ENCODE measurements at regions not wholly inside any gene's neighbourhood (a gene's known extent, or its start where the extent isn't known, plus 50 kb on each side); places are given as distances from the start of the nearest gene placed in this dataset.
A peak's percentile ranks its signal among the peaks of the same experiment; 100 is the strongest.

DNA sequence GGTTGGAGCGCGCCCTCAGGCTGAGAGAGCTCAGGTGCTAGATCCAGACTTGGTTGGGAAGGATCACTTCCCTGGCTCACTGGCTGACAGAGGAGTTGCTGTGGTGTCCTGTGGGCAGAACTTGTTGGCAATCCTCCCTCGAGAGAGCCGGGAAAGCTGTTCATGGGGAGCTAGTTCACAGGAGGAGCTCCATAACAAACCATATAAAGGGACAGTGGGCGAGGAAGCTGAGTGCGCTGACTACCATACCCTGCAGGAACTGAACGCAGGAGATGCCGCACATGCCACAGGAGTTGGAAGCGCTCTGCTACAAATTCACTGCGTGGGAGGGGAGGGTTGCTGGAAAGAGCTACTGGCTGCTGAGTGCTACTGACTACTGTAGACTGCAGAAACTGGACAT is 243.2 kb downstream of the OGFRL1 start:
- no peak overlapping the region for H3T11ph ChIP-seq (ENCODE audit: low read length)
- H2BK5ac ChIP-seq (ENCODE audit: insufficient read length, low read length): no peak overlapping the region
- peak; percentile 28 for DNase-seq
- H2BK120ac ChIP-seq (ENCODE audit: low read depth, low read length, poor library complexity, severe bottlenecking): no peak overlapping the region
- H2BK15ac ChIP-seq (ENCODE audit: low read depth, low read length): no peak overlapping the region
- no peaks in the 10 kb centered on the region for H3K9me3 Mint-ChIP-seq
- H3K4me3 Mint-ChIP-seq: no peak overlapping the region
- H3K23ac ChIP-seq (ENCODE audit: insufficient read length, low read depth, low read length): no peak overlapping the region
- H4K8ac ChIP-seq (replicated peaks; ENCODE audit: insufficient read length, low read depth, low read length): no peak overlapping the region
- no peak overlapping the region for H3K56ac ChIP-seq (ENCODE audit: insufficient read length, low read depth, low read length)
- H3K9ac ChIP-seq (ENCODE audit: extremely low read depth, insufficient read length, low read length): no peak overlapping the region
- H3K27me3 ChIP-seq (ENCODE audit: insufficient read depth, low read length): no peaks in the 10 kb centered on the region
- H3K4me1 ChIP-seq (ENCODE audit: insufficient read depth, low read length): no peaks in the 10 kb centered on the region
- H3K9me3 ChIP-seq (ENCODE audit: control insufficient read depth, low read depth, low read length): no peaks in the 10 kb centered on the region
- H3K79me2 ChIP-seq (ENCODE audit: insufficient read depth, low read length): no peaks in the 10 kb centered on the region
- H3K14ac ChIP-seq (ENCODE audit: insufficient read depth, low read length): no peak overlapping the region; the same call in 1 of the 2 replicates
- H3K36me3 Mint-ChIP-seq (ENCODE audit: insufficient read depth in 1 of 3, low read depth in 3 of 3): no peaks in the 10 kb centered on the region
- H2AFZ ChIP-seq (ENCODE audit: low read length): no peak overlapping the region
- H3K18ac ChIP-seq (ENCODE audit: insufficient read length, low read depth, low read length): no peak overlapping the region
- no peak overlapping the region for H4K91ac ChIP-seq (ENCODE audit: insufficient read length, low read depth, low read length)
- H2AK5ac ChIP-seq (ENCODE audit: insufficient read length, low read length): no peak overlapping the region
- no peak overlapping the region for H4K5ac ChIP-seq (ENCODE audit: insufficient read length, low read depth, low read length)
- no peaks in the 10 kb centered on the region for H3K23me2 ChIP-seq (ENCODE audit: insufficient read length, low read depth, low read length, poor library complexity, severe bottlenecking)
- peaks cover 0 to 3% of the 10 kb centered on the region in 2 experiments; a peak in 1 of 4 replicates for H3K4me1 Mint-ChIP-seq
- H2BK20ac ChIP-seq (ENCODE audit: low read depth, low read length, poor library complexity, severe bottlenecking): no peak overlapping the region
- H3K27ac ChIP-seq (ENCODE audit: insufficient read length, low read depth, low read length): no peak overlapping the region
- WGBS (ENCODE audit: extremely low coverage, insufficient read length, low lambda C conversion rate): no CpG with 5 or more reads among the region's 10 CpGs
- H2BK12ac ChIP-seq (ENCODE audit: insufficient read length, low read depth, low read length): no peak overlapping the region
- H3K4ac ChIP-seq (ENCODE audit: low read depth, low read length): no peak overlapping the region
- H3K27me3 Mint-ChIP-seq (ENCODE audit: low read depth): no peaks in the 10 kb centered on the region
- H3K4me2 ChIP-seq (ENCODE audit: insufficient read depth, insufficient read length, low read length): no peak overlapping the region
- no peaks in the 10 kb centered on the region for H4K20me1 ChIP-seq (ENCODE audit: control insufficient read depth, insufficient read depth, insufficient read length)
- H3K79me1 ChIP-seq (ENCODE audit: insufficient read depth, low read depth, low read length, poor library complexity, severe bottlenecking): no peaks in the 10 kb centered on the region
- TF ChIP-seq, protein P1, sequence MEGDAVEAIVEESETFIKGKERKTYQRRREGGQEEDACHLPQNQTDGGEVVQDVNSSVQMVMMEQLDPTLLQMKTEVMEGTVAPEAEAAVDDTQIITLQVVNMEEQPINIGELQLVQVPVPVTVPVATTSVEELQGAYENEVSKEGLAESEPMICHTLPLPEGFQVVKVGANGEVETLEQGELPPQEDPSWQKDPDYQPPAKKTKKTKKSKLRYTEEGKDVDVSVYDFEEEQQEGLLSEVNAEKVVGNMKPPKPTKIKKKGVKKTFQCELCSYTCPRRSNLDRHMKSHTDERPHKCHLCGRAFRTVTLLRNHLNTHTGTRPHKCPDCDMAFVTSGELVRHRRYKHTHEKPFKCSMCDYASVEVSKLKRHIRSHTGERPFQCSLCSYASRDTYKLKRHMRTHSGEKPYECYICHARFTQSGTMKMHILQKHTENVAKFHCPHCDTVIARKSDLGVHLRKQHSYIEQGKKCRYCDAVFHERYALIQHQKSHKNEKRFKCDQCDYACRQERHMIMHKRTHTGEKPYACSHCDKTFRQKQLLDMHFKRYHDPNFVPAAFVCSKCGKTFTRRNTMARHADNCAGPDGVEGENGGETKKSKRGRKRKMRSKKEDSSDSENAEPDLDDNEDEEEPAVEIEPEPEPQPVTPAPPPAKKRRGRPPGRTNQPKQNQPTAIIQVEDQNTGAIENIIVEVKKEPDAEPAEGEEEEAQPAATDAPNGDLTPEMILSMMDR (conservative IDR thresholded peaks at IDR 0.05): no peak
- H3K27ac Mint-ChIP-seq: no peak overlapping the region; a peak in 1 of 7 replicates
